DND-41 (cell line): ENCODE measurements at regions not wholly inside any gene's neighbourhood (a gene's known extent, or its start where the extent isn't known, plus 50 kb on each side); places are given as distances from the start of the nearest gene placed in this dataset.

Source experiments
- CTCF ChIP-seq: IDR thresholded peaks from 2 replicates; pipeline ENCODE4 v1.5.1; 2012; ENCODE audit warnings: borderline replicate concordance, low read length, moderate library complexity, mild to moderate bottlenecking; ENCODE audit not compliant: poor library complexity, severe bottlenecking; ENCODE audit errors: extremely low read depth
- EZH2 ChIP-seq: IDR thresholded peaks from 3 replicates; pipeline ENCODE4 v1.6.1; 2012; ENCODE audit warnings: borderline replicate concordance, low read depth, mild to moderate bottlenecking, moderate library complexity, low read length, inconsistent platforms; ENCODE audit not compliant: severe bottlenecking

DNA sequence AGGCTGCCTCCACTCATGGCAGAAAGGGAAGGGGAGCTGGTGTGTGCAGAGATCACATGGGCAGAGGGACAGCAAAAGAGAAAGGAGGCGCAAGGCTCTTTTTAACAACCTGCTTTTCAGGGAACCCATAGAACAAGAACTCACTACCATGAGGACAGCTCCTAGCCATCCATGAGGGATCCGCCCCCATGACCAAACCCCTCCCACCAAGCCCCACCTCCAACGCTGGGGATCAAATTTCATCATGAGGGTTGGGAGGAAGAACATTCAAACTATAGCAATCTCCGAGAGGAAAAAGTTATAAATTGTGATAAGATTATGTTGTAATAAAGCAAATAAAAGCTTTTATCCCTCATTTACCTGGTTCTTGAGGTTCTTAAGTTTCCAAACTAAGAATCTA, 84.7 kb upstream of the LMCD1 start:
- TF ChIP-seq CTCF (no peak), EZH2 (no peak)
